Liver (tissue), 7 donors: ENCODE measurements at regions not wholly inside any gene's neighbourhood (a gene's known extent, or its start where the extent isn't known, plus 50 kb on each side); places are given as distances from the start of the nearest gene placed in this dataset.

Source experiments
- DNase-seq: peaks from one replicate; pipeline ENCODE4 v3.0.0-alpha.2; 2017; ENCODE audit warnings: low spot score
- H3K27ac ChIP-seq, 2 donors: one replicate each; pipeline ENCODE4 v1.7.0; 2013; ENCODE audit warnings: inconsistent platforms in 2 of 2, low read length in 2 of 2, control low read depth in 1 of 2, low read depth in 1 of 2, mild to moderate bottlenecking in 1 of 2
- H3K27me3 ChIP-seq, 4 donors: one replicate each; pipeline versions ENCODE4 v1.6.1 to v1.7.0; 2013; ENCODE audit warnings: low read length in 3 of 4, inconsistent platforms in 1 of 4, mild to moderate bottlenecking in 1 of 4, moderate library complexity in 1 of 4; ENCODE audit not compliant: control insufficient read depth in 4 of 4, insufficient read depth in 4 of 4
- H3K36me3 ChIP-seq, 4 donors: one replicate each; pipeline versions ENCODE4 v1.6.1 to v1.7.0; 2013; ENCODE audit warnings: low read length in 3 of 4, mild to moderate bottlenecking in 3 of 4, low read depth in 1 of 4, moderate library complexity in 1 of 4; ENCODE audit not compliant: control insufficient read depth in 4 of 4, insufficient read depth in 3 of 4
- H3K4me1 ChIP-seq, 4 donors: one replicate each; pipeline versions ENCODE4 v1.6.1 to v1.7.0; 2013; ENCODE audit warnings: low read length in 3 of 4, mild to moderate bottlenecking in 3 of 4, moderate library complexity in 1 of 4; ENCODE audit not compliant: control insufficient read depth in 4 of 4, insufficient read depth in 4 of 4
- H3K4me3 ChIP-seq, 3 donors: one replicate each; pipeline versions ENCODE4 v1.6.1 to v1.7.0; 2013; ENCODE audit warnings: low read length in 3 of 3, control low read depth in 1 of 3, low read depth in 1 of 3, mild to moderate bottlenecking in 1 of 3
- H3K9ac ChIP-seq, 2 donors: one replicate each; pipeline ENCODE4 v1.7.0; 2013; ENCODE audit warnings: low read length in 2 of 2, mild to moderate bottlenecking in 2 of 2, moderate library complexity in 2 of 2, control low read depth in 1 of 2, low read depth in 1 of 2
- H3K9me3 ChIP-seq, 4 donors: one replicate each; pipeline versions ENCODE4 v1.6.1 to v1.7.0; 2013; ENCODE audit warnings: low read length in 3 of 4; ENCODE audit not compliant: control insufficient read depth in 4 of 4
- ATF3 ChIP-seq: IDR thresholded peaks from 2 replicates; pipeline ENCODE4 v1.6.1; 2016; ENCODE audit warnings: antibody characterized with exemption
- EGR1 ChIP-seq, 2 donors: IDR thresholded peaks; 2 replicates each; pipeline ENCODE4 v1.6.1; 2016 to 2018; ENCODE audit warnings: antibody characterized with exemption in 2 of 2, low read depth in 2 of 2
- FOXA1 ChIP-seq: IDR thresholded peaks from 2 replicates; pipeline ENCODE4 v1.6.1; 2016; ENCODE audit warnings: antibody characterized with exemption
- FOXA2 ChIP-seq: IDR thresholded peaks from 2 replicates; pipeline ENCODE4 v1.6.1; 2016; ENCODE audit warnings: antibody characterized with exemption
- HNF4A ChIP-seq, 2 donors: conservative IDR thresholded peaks; 2 replicates each; pipeline ENCODE4 v1.6.1; 2016; ENCODE audit warnings: antibody characterized with exemption in 2 of 2, mild to moderate bottlenecking in 2 of 2
- RAD21 ChIP-seq, 2 donors: IDR thresholded peaks; 2 replicates each; pipeline ENCODE4 v1.6.1; 2016; ENCODE audit warnings: antibody characterized with exemption in 2 of 2, mild to moderate bottlenecking in 2 of 2
- REST ChIP-seq: IDR thresholded peaks from 2 replicates; pipeline ENCODE4 v1.6.1; 2016; ENCODE audit warnings: antibody characterized with exemption, mild to moderate bottlenecking
- SP1 ChIP-seq: IDR thresholded peaks from 2 replicates; pipeline ENCODE4 v1.6.1; 2018; ENCODE audit warnings: antibody characterized with exemption, mild to moderate bottlenecking
- TAF1 ChIP-seq: conservative IDR thresholded peaks from 2 replicates; pipeline ENCODE4 v1.6.1; 2016; ENCODE audit warnings: antibody characterized with exemption, mild to moderate bottlenecking
- YY1 ChIP-seq: IDR thresholded peaks from 2 replicates; pipeline ENCODE4 v1.6.1; 2016; ENCODE audit warnings: antibody characterized with exemption, mild to moderate bottlenecking
- WGBS: extraction: QIAGEN DNeasy Blood & Tissue Kit; methylation state at CpG from one replicate; pipeline ENCODE4 v1.1.7; 2013; 5-methylcytosine and 5-hydroxymethylcytosine counted together
- donor health status: healthy.
- donor health status: healthy.
- donor health status: healthy.
- donor health status: healthy.

DNA sequence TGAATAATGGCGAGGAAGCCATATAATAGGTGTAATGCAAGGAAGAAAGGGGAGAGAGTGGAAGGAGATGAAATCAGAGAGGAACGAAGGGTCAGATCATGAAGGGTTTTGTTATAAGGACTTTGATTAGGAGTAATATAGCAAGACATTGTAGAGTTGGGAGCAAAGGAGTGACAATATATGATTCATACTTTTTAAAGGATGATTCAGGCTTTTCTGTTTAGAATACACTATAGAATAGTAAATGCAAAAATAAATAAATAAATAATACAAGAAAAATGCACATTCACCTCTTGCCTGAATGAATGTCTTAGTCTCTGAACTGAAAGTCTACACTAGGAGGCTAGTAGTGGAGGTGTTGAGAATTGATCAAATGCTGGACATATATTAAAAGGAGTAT, 1524.4 kb upstream of the AGA start:
- Histone ChIP-seq H3K27ac (no peak overlapping the region), H3K27me3 (peaks cover 0 to 2% (median 1%) of the 10 kb centered on the region in 4 donors), H3K9ac (no peak overlapping the region), H3K4me3 (no peak overlapping the region), H3K9me3 (peaks cover 0 to 1% (median 0%) of the 10 kb centered on the region in 4 donors), H3K4me1 (no peaks in the 10 kb centered on the region), H3K36me3 (no peaks in the 10 kb centered on the region)
- TF ChIP-seq HNF4A (conservative IDR thresholded peaks at IDR 0.05) (no peak), FOXA1 (no peak), SP1 (no peak), REST (no peak), RAD21 (IDR thresholded peaks at IDR 0.05) (no peak), FOXA2 (no peak), ATF3 (no peak)
- WGBS, result 68% methylated on average over 2 of the region's 2 CpGs
- DNase-seq, result no peak

DNA sequence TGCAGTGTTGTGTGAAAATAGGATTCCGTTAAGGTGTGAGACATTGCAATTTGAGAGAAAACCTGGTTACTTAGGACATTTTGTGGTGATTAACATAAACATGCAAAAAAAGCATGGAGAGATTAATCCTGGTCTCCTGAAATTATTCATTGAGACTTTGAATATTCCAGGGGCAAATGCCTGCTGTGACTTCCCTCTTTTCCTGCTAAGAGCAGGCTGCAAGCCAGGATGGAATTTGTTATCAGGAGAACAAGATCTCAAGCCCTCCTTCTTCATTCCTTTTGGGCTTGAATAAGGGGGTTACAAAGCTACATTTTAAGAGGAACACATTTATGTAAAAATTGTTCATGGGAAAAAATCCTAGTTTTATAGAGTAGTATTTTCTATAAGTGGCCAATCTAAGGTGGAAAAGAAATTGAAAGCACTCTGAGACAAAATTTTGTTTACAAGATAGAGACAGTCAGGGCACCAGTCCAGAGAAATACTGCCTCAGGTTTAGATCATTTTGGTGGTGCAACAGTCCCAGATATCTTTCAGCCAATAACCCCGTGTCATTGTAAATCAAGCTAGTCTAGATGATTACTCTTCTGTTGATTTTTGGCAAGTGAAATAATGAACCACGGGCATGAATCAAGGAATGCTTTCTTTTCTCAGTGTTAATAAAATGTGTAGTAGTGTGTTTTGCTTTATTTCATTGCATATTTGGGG, 1528.3 kb upstream of the AGA start:
- no peak for DNase-seq
- Histone ChIP-seq H3K9ac (no peak overlapping the region), H3K27ac (no peak overlapping the region), H3K4me3 (no peak overlapping the region), H3K27me3 (peaks cover 0 to 2% (median 1%) of the 10 kb centered on the region in 4 donors), H3K36me3 (no peaks in the 10 kb centered on the region), H3K4me1 (no peaks in the 10 kb centered on the region), H3K9me3 (peaks cover 0 to 1% (median 0%) of the 10 kb centered on the region in 4 donors)
- WGBS, result 44% methylated on average over 3 of the region's 3 CpGs
- TF ChIP-seq EGR1 (IDR thresholded peaks at IDR 0.05; ENCODE audit: low read depth in 2 of 2), result no peak

DNA sequence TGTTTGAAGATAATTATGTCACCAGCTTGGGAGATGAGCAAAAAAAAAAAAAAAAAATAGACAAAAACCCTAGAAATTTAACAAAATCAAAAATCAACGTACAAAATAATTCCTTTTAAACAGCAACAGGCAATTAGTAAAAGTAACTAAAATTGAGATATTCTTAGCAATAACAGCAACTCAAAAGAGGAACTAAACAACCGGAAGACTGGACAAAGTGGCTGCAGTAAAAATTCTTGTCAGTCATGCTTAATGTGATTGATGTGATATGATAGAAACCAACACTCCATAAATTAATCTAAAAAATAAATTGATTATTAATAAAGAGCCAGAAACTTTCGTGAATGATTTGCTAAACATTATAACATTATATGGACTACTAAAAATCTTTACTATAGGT, 1534.6 kb upstream of the AGA start:
- Histone ChIP-seq H3K27me3 (no peaks in the 10 kb centered on the region), H3K9me3 (no peaks in the 10 kb centered on the region), H3K9ac (no peak overlapping the region), H3K4me1 (no peaks in the 10 kb centered on the region), H3K27ac (no peak overlapping the region), H3K4me3 (no peak overlapping the region), H3K36me3 (no peaks in the 10 kb centered on the region)
- WGBS, result 43% methylated on average over 3 of the region's 3 CpGs
- no peak for DNase-seq
- TF ChIP-seq REST, result no peak
- TF ChIP-seq TAF1, result no peak
- no peak for TF ChIP-seq ATF3
- TF ChIP-seq RAD21 (IDR thresholded peaks at IDR 0.05), result no peak
- no peak for TF ChIP-seq FOXA1
- no peak for TF ChIP-seq YY1
